ENCODE measurements at regions not wholly inside any gene's neighbourhood (a gene's known extent, or its start where the extent isn't known, plus 50 kb on each side); places are given as distances from the start of the nearest gene placed in this dataset.
A peak's percentile ranks its signal among the peaks of the same experiment; 100 is the strongest.

DNA sequence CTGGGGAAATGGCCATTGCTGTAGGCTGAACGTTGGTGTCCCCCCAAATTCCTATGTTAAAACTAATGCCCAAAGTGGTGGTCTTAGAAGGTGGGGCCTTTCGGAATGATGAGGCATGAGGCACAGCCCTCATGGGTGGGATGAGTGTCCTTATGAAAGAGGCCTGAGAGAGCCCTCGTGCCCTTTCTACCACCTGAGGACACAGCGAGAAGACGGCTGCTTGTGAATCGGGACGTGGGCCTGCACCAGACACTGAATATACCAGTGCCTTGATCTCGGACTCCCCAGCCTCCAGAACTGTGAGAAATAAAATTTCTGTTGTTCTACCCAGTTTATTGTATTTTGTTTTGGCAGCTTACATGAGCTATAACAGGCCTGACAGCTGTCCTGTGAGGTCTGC is 162.9 kb upstream of the B3GAT1 start:
- H3K9me3 ChIP-seq: no peaks in the 10 kb centered on the region
- WGBS, 2 donors: 78 to 91% methylated on average over 8 of the region's 8 CpGs
- no peak overlapping the region for H3K4me3 ChIP-seq
- intact Hi-C loops (cut with DNase I): no loop called here
- TF ChIP-seq EP300 (IDR thresholded peaks at IDR 0.05) (no peak), POLR2A (IDR thresholded peaks at IDR 0.05) (no peak), POLR2AphosphoS5 (IDR thresholded peaks at IDR 0.05) (no peak)
- TF ChIP-seq, protein P1, sequence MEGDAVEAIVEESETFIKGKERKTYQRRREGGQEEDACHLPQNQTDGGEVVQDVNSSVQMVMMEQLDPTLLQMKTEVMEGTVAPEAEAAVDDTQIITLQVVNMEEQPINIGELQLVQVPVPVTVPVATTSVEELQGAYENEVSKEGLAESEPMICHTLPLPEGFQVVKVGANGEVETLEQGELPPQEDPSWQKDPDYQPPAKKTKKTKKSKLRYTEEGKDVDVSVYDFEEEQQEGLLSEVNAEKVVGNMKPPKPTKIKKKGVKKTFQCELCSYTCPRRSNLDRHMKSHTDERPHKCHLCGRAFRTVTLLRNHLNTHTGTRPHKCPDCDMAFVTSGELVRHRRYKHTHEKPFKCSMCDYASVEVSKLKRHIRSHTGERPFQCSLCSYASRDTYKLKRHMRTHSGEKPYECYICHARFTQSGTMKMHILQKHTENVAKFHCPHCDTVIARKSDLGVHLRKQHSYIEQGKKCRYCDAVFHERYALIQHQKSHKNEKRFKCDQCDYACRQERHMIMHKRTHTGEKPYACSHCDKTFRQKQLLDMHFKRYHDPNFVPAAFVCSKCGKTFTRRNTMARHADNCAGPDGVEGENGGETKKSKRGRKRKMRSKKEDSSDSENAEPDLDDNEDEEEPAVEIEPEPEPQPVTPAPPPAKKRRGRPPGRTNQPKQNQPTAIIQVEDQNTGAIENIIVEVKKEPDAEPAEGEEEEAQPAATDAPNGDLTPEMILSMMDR (IDR thresholded peaks at IDR 0.05): no peak
- no peaks in the 10 kb centered on the region for H3K36me3 ChIP-seq
- H3K27me3 ChIP-seq: no peaks in the 10 kb centered on the region
- peak; percentile 22 for DNase-seq
- no peaks in the 10 kb centered on the region for H3K4me1 ChIP-seq
- H3K27ac ChIP-seq: no peak overlapping the region

DNA sequence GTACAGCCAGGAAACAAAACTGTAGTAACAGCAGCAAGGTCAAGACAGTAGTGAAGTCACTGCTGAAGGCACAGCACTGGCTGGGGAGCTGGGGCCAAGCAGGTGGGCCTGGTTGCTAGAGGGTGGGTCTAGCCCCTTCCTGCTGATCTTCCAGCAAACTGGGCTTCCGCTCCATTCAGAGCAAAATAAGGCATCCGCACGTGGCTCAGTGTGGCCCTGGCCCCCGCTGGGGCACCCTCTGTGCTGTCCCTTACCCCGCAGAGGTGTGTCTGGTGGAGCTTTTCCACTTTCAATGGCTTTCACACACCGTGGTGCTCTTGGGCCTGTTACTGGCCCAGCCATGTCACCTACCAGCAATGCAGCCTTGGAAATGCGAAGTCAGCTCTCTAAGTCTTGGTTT is 162.4 kb upstream of the B3GAT1 start:
- no peak overlapping the region for H3K27ac ChIP-seq
- WGBS, 2 donors: 87 to 92% methylated on average over 7 of the region's 7 CpGs
- H3K27me3 ChIP-seq: no peaks in the 10 kb centered on the region
- no peak for TF ChIP-seq POLR2A (IDR thresholded peaks at IDR 0.05)
- no peak for TF ChIP-seq POLR2AphosphoS5 (IDR thresholded peaks at IDR 0.05)
- TF ChIP-seq, protein P1 (IDR thresholded peaks at IDR 0.05): no peak
- TF ChIP-seq EP300 (IDR thresholded peaks at IDR 0.05): no peak
- DNase-seq: peak; percentile 33
- intact Hi-C loops (cut with DNase I): no loop called here
- no peaks in the 10 kb centered on the region for H3K4me1 ChIP-seq
- no peaks in the 10 kb centered on the region for H3K9me3 ChIP-seq
- no peaks in the 10 kb centered on the region for H3K36me3 ChIP-seq
- H3K4me3 ChIP-seq: no peak overlapping the region

DNA sequence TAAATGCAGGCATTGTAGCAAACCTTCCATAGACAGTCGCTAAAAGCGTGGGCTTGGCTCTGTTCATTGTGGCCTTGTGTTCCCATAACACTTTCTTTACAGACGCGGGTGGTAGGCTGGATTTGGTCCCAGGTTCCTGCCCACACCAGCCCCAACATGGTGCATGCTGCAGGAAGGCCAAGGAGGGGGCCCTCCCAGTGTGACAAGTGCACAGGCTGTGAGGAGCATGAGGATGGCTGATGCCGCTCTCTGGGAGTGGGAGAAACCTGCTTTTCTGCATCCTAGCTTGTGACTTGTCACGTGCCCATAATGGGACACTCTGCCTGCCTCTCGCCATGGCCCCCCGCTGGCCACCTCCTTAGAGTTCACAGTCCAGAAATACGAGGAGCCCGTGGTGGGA is 161.8 kb upstream of the B3GAT1 start:
- no peaks in the 10 kb centered on the region for H3K27me3 ChIP-seq
- H3K27ac ChIP-seq: no peak overlapping the region
- no peak for TF ChIP-seq POLR2A (IDR thresholded peaks at IDR 0.05)
- TF ChIP-seq, protein P1 (IDR thresholded peaks at IDR 0.05): no peak
- peak; percentile 50 for DNase-seq
- no peak overlapping the region for H3K4me3 ChIP-seq
- no peaks in the 10 kb centered on the region for H3K9me3 ChIP-seq
- WGBS, 2 donors: 73 to 74% methylated on average over 10 of the region's 10 CpGs
- intact Hi-C loops (cut with DNase I): no loop called here
- H3K36me3 ChIP-seq: no peaks in the 10 kb centered on the region
- no peaks in the 10 kb centered on the region for H3K4me1 ChIP-seq

DNA sequence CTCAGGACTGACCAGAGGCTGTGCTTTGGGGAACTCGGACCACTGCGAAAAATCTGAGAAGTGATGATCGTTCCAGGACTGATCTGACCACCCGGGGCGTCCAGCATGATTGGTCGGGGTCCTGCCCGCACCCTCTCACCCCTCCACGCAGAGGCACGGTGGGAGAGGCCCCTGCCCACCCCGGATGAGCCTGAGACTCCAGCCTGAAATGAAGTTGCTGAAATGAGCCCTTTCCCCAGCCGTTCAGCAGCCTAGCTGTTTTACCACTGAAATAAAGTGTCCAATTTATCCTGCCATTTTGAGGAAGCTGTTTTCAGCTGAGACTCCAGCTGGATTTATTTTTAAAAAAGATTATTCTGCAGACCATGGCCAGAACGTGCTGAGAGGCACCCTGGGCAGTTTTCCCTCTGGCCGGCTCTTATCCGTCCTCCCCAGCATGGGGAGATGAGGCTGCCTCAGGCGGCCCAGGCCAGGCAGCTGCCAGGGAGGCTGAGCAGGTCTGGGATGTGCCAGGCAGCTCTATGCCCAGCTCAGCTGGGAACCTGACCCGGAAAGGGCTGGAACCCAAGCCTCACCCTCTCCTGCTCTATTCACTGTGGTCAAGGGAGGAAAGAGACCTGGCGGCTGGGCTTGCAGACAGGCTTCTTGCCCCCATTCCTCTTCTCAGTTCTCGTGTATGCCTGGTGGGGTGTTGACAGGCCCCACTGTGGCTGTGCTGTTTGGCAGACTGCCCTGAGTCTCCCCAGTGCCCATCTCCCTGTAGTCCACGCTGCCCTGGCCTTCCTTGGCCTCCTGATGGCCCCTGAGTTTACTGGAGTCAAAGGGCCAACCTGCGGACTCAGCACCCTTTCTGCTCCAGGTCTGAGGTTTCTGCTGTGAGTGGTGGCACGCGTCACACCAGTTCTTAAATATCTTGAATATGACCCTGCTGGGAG is 161.0 kb upstream of the B3GAT1 start:
- DNase-seq: peak; percentile 46
- no peaks in the 10 kb centered on the region for H3K36me3 ChIP-seq
- H3K27ac ChIP-seq: no peak overlapping the region

More for the DNA sequence above, 161.0 kb upstream of the B3GAT1 start:
- 78 to 80% methylated on average over 22 of the region's 22 CpGs for WGBS, 2 donors
- no peaks in the 10 kb centered on the region for H3K4me1 ChIP-seq
- intact Hi-C loops (cut with DNase I): no loop called here
- no peaks in the 10 kb centered on the region for H3K27me3 ChIP-seq
- H3K4me3 ChIP-seq: no peak overlapping the region
- TF ChIP-seq POLR2AphosphoS5 (IDR thresholded peaks at IDR 0.05) (no peak), POLR2A (IDR thresholded peaks at IDR 0.05) (no peak), EP300 (IDR thresholded peaks at IDR 0.05) (no peak)
- TF ChIP-seq, protein P1 (IDR thresholded peaks at IDR 0.05): no peak
- H3K9me3 ChIP-seq: no peaks in the 10 kb centered on the region

Data from sigmoid colon (tissue), 6 donors.